PC-9 (cell line): ENCODE measurements at regions not wholly inside any gene's neighbourhood (a gene's known extent, or its start where the extent isn't known, plus 50 kb on each side); places are given as distances from the start of the nearest gene placed in this dataset.

Source experiments
- BruUV-seq: library from RNA; stranded (reverse); fragments of 400-500 nt; replicated peaks from 2 replicates; lab custom pipeline; 2021; lab: Mats Ljungman, UMichigan
- CTCF ChIA-PET: fragments of 300-600 bp; sonication (Branson Sonifier 250); formaldehyde crosslinking; loops from one replicate; lab custom pipeline; 2022; ENCODE audit warnings: antibody characterized with exemption; lab: Charles Lee
- POLR2A ChIA-PET: fragments of 300-600 bp; sonication (Branson Sonifier 250); formaldehyde crosslinking; loops from one replicate; lab custom pipeline; 2022; ENCODE audit warnings: antibody characterized with exemption; ENCODE audit not compliant: unreplicated experiment; lab: Charles Lee
- DNase-seq, 2 experiments: peaks; one replicate each; pipeline versions ENCODE4 v3.0.0 to v3.0.0-alpha.2; 2015 to 2022; ENCODE audit warnings: mixed read lengths in 1 of 2
- H2AFZ ChIP-seq: fragments of 200-600 bp; sonication (generic); 2 replicates; pipeline ENCODE4 v1.8.1; 2017; ENCODE audit warnings: antibody characterized with exemption
- H3F3A ChIP-seq: fragments of 200-600 bp; sonication (generic); 2 replicates; pipeline ENCODE4 v1.8.1; 2017; ENCODE audit warnings: antibody characterized with exemption, mild to moderate bottlenecking, low read depth; ENCODE audit not compliant: insufficient read depth
- H3K27ac ChIP-seq: fragments of 200-600 bp; sonication (generic); 2 replicates; pipeline ENCODE4 v1.6.1; 2016; ENCODE audit warnings: mixed run types
- H3K27me3 ChIP-seq: fragments of 200-600 bp; sonication (generic); 2 replicates; pipeline ENCODE4 v1.6.1; 2016; ENCODE audit warnings: low read depth, mixed run types; ENCODE audit not compliant: insufficient read depth
- H3K36me3 ChIP-seq: fragments of 200-600 bp; sonication (generic); 2 replicates; pipeline ENCODE4 v1.6.1; 2016; ENCODE audit warnings: low read depth, mixed run types
- H3K4me1 ChIP-seq: fragments of 200-600 bp; sonication (generic); replicated peaks from 2 replicates; pipeline ENCODE4 v1.6.1; 2016; ENCODE audit warnings: mixed run types; ENCODE audit not compliant: insufficient read depth
- H3K4me2 ChIP-seq: fragments of 200-600 bp; sonication (generic); 2 replicates; pipeline ENCODE4 v1.6.1; 2017; ENCODE audit warnings: mixed run types
- H3K4me3 ChIP-seq: fragments of 200-600 bp; sonication (generic); 2 replicates; pipeline ENCODE4 v1.6.1; 2016; ENCODE audit warnings: mixed run types
- H3K79me2 ChIP-seq: fragments of 200-600 bp; sonication (generic); 2 replicates; pipeline ENCODE4 v1.6.1; 2017; ENCODE audit warnings: low read depth, mixed run types
- H3K9me2 ChIP-seq: fragments of 200-600 bp; sonication (generic); 2 replicates; pipeline ENCODE4 v1.8.1; 2017; ENCODE audit warnings: mild to moderate bottlenecking; ENCODE audit not compliant: insufficient read depth
- H3K9me3 ChIP-seq: fragments of 200-600 bp; sonication (generic); 2 replicates; pipeline ENCODE4 v1.8.1; 2016; ENCODE audit warnings: low read depth; ENCODE audit not compliant: insufficient read depth
- H4K20me1 ChIP-seq: fragments of 200-600 bp; sonication (generic); 2 replicates; pipeline ENCODE4 v1.8.1; 2017; ENCODE audit not compliant: insufficient read depth
- EZH2 ChIP-seq: fragments of 200-600 bp; sonication (generic); IDR thresholded peaks from 2 replicates; pipeline ENCODE4 v1.8.0; 2017; ENCODE audit warnings: antibody characterized with exemption, low read depth
- intact Hi-C: fragments of 100-400 bp; cut with micrococcal nuclease; formaldehyde crosslinking; loops from one replicate; pipeline ENCODE4 v1.10.0; 2022; ENCODE audit not compliant: unreplicated experiment
- TF ChIP-seq, protein P1 (sequence below): fragments of 200-600 bp; sonication (generic); conservative IDR thresholded peaks from 2 replicates; pipeline ENCODE4 v1.6.1; 2017; ENCODE audit warnings: mixed run types, antibody characterized with exemption, mild to moderate bottlenecking, moderate library complexity

GRCh38 chr13:86795858-86796257, 875.3 kb upstream of the SLITRK5 start:
- no peak for DNase-seq
- H3K36me3 ChIP-seq: no peaks in the 10 kb centered on the region
- H3K4me2 ChIP-seq: no peak overlapping the region
- H4K20me1 ChIP-seq: no peaks in the 10 kb centered on the region
- no peaks in the 10 kb centered on the region for H3K27me3 ChIP-seq
- CTCF ChIA-PET: no interaction called here
- H3K9me3 ChIP-seq: no peaks in the 10 kb centered on the region
- no peak overlapping the region for H2AFZ ChIP-seq
- H3K9me2 ChIP-seq: no peaks in the 10 kb centered on the region
- intact Hi-C loops: no loop called here
- POLR2A ChIA-PET: no interaction called here
- TF ChIP-seq, protein P1, sequence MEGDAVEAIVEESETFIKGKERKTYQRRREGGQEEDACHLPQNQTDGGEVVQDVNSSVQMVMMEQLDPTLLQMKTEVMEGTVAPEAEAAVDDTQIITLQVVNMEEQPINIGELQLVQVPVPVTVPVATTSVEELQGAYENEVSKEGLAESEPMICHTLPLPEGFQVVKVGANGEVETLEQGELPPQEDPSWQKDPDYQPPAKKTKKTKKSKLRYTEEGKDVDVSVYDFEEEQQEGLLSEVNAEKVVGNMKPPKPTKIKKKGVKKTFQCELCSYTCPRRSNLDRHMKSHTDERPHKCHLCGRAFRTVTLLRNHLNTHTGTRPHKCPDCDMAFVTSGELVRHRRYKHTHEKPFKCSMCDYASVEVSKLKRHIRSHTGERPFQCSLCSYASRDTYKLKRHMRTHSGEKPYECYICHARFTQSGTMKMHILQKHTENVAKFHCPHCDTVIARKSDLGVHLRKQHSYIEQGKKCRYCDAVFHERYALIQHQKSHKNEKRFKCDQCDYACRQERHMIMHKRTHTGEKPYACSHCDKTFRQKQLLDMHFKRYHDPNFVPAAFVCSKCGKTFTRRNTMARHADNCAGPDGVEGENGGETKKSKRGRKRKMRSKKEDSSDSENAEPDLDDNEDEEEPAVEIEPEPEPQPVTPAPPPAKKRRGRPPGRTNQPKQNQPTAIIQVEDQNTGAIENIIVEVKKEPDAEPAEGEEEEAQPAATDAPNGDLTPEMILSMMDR: no peak
- TF ChIP-seq EZH2: no peak
- no peaks in the 10 kb centered on the region for H3K4me1 ChIP-seq
- no TSS peak for BruUV-seq
- H3K27ac ChIP-seq: no peak overlapping the region
- H3F3A ChIP-seq: no peaks in the 10 kb centered on the region
- no peaks in the 10 kb centered on the region for H3K79me2 ChIP-seq
- no peak overlapping the region for H3K4me3 ChIP-seq

DNA sequence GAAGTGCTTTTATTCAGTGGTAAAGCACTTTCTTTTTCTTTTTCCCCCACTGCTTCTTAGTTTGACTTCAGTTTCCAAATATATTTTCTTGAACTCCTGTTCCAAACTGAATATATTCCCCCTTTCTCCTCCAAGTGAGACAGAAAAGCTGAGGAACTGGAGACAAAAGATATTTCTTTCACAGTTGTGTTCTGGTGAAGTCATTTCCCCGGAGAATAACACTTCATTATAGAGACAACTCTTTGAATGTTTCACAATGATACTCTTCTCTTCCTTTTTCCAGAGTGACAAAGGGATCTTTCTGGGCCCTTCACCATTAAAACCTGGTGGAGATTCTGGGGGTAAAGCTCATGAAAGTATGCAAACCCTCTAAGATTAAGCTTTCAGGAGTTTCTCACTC, 860.8 kb upstream of the SLITRK5 start:
- H4K20me1 ChIP-seq: no peaks in the 10 kb centered on the region
- POLR2A ChIA-PET: no interaction called here
- no peaks in the 10 kb centered on the region for H3F3A ChIP-seq
- no peak overlapping the region for H3K4me2 ChIP-seq
- H3K4me1 ChIP-seq: no peaks in the 10 kb centered on the region
- no peak overlapping the region for H3K4me3 ChIP-seq
- no peaks in the 10 kb centered on the region for H3K9me2 ChIP-seq
- H3K9me3 ChIP-seq: no peaks in the 10 kb centered on the region
- H2AFZ ChIP-seq: no peak overlapping the region
- H3K27ac ChIP-seq: no peak overlapping the region
- intact Hi-C loops: no loop called here
- TF ChIP-seq, protein P1: no peak
- TF ChIP-seq EZH2: no peak
- H3K27me3 ChIP-seq: no peaks in the 10 kb centered on the region
- DNase-seq: no peak
- CTCF ChIA-PET: no interaction called here
- no peaks in the 10 kb centered on the region for H3K79me2 ChIP-seq
- no peaks in the 10 kb centered on the region for H3K36me3 ChIP-seq
- no TSS peak for BruUV-seq

DNA sequence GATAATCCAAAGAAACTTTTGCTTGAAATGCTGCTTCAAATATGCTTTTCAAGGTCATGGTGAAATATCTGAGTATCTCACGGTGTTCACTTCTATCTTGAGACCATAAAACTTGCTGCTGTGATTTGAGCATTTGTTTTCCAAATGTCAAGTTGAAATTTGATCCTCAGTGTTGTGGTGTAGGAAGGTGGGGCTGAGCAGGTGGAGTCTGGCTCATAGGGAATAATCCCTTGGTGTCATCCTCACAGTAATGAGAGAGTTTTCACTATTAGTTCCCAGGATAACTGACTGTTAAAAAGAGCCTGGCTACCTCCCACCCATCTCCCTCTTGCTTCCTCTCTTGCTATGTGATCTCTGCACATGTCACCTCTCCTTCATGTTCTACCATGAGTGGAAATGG, 858.0 kb upstream of the SLITRK5 start:
- DNase-seq: no peak
- intact Hi-C loops: no loop called here
- no peaks in the 10 kb centered on the region for H3K36me3 ChIP-seq
- H3K27ac ChIP-seq: no peak overlapping the region
- BruUV-seq: no TSS peak
- no peaks in the 10 kb centered on the region for H3F3A ChIP-seq
- no peaks in the 10 kb centered on the region for H4K20me1 ChIP-seq
- TF ChIP-seq EZH2: no peak
- TF ChIP-seq, protein P1: no peak
- H3K4me2 ChIP-seq: no peak overlapping the region
- H3K9me2 ChIP-seq: no peaks in the 10 kb centered on the region
- H2AFZ ChIP-seq: no peak overlapping the region
- no peaks in the 10 kb centered on the region for H3K4me1 ChIP-seq
- ChIA-PET POLR2A (no interaction called here), CTCF (no interaction called here)
- no peaks in the 10 kb centered on the region for H3K27me3 ChIP-seq
- no peaks in the 10 kb centered on the region for H3K79me2 ChIP-seq
- no peaks in the 10 kb centered on the region for H3K9me3 ChIP-seq
- H3K4me3 ChIP-seq: no peak overlapping the region
